ENCODE measurements at regions not wholly inside any gene's neighbourhood (a gene's known extent, or its start where the extent isn't known, plus 50 kb on each side); places are given as distances from the start of the nearest gene placed in this dataset.
"Not testable (repeated sequence)": the region's sequence is repeated elsewhere in the genome, so short reads cannot be mapped to it uniquely, and the experiment has no call there.

DNA sequence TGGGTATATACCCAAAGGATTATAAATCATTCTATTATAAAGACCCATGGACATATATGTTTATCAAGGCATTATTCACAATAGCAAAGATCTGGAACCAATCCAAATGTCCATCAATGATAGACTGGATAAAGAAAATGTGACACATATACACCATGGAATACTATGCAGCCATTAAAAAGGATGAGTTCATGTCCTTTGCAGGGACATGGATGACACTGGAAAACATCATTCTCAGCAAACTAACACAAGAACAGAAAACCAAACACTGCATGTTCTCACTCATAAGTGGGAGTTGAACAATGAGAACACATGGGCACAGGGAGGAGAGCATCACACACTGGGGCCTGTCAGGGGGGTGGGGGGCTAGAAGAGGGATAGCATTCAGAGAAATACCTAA is 136.9 kb upstream of the ST8SIA4 start:
- not testable (repeated sequence) for DNase-seq (ENCODE audit: low read depth)

DNA sequence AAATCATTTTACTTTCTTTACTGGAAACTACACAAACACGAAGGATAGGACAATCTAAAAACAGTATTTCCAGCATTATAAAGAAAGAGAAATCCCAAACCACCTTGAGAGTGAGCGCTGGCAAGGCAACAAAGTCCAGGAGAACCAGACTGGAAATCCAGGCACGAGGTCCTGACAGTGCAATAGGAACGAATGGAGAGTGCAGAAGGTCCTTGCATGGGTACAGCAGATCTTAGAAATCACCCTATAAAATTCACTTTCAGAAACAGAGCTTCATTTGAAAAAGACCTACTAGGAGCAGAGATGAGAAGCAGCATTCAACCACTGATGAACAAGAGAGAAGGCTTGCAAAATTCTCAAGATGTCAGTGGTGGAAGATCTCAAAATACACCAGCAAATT is 133.7 kb upstream of the ST8SIA4 start:
- no peak for DNase-seq (ENCODE audit: low read depth)

DNA sequence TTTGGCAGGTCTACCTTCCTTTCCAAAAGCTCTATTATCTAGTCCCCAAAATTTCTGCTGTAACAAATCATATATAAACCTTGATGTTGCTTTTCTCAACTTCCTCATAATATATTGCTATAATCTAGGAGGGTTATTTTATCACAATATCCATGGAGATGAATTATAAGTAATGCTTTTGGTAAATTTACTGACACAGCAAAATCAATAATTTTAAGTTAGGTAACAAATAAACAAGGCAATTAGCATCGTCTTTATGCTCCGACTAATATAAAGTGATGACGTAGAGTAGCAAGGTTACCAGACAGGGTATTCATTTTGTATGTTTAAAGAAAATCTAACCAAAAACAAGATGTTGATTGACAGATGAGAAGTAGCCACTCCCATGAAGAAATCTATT is 132.3 kb upstream of the ST8SIA4 start:
- no peak for DNase-seq (ENCODE audit: low read depth)

DNA sequence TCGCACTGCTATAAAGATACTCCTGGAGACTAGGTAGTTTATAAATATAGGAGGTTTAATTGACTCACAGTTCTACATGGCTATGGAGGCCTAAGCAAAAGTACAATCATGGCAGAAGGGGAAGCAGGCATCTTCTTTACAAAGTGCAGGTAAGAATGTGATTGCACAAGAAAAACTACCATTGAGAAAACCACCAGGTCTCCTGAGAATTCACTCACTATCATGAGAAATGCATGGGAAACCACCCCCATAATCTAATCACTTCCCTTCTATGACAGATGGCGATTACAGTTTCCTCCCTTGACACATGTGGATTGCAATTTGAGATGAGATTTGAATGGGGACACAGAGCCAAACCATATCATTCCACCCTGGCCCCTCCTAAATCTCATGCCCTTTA is 121.2 kb upstream of the ST8SIA4 start:
- DNase-seq (ENCODE audit: low read depth) = no peak

DNA sequence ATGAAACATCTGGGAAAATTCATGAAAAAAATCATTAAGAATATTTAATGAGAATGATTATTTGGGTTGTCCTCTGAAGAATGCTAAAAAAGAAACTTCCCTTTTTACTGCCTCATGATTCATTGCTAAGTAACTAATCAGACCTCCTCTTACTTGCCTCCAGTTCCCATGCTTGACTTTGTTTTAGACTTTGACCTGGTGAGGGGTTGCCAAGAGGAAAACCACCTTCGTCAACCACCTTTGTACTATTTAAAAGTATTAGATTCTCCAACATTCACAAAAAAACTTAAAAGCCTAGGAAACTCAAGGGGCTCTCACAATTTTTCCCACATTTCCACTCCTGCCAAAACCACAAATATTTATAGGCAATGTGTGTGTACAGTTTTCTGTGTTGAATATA is 115.2 kb upstream of the ST8SIA4 start:
- DNase-seq (ENCODE audit: low read depth) = no peak

DNA sequence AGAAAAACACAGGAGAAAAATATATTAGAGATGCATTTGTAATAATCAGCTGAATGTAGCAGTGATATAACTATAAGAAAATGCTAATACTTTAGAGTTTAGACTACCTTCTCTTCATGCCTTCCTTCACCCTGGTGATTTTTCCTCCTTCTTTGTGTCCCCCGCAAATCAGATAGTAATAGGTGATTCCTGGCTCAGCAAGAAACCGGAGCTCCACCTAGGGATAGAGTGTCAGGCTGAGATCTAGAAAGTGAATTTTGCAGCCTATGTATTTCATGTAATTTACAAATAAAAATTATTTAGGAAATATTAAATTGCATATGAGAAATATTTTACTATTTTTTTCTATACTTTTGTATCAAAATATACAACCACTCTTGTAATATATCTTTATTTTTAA is 109.8 kb upstream of the ST8SIA4 start:
- DNase-seq (ENCODE audit: low read depth) = no peak

DNA sequence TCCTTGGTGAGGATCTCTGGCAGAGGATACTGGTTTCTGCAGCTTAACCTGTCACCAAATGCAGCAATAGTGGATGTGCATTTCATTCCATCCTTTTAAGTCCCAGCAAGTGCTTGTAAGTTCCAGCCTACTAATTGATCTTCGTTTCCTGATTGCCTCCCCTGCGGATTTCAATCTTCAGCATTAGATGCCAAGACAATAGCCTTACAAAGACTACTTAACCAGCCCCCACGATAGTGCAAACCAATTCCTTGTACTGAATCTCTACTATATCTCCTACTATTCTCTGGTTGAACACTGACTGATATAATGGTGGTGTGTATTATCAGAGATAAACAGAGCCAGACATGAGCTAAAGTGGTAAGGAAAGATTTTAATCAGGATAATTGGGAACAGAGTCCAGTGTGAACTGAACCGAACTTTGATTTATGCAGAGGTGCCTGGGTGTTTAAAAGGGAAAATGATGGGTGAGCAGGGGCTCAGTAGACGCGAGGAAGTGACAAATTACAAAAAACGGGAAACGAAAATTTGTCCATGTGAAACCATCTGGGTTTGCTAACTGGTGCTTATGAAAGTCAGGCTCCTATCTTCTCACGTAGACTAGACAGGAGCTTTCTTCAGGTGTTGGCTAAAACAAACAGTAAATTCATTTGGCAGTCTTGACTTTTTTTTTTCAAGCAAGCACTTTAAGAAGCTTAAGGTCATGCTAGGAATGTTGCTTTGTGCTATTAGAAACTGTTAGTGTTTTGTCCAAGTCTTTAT is 106.9 kb upstream of the ST8SIA4 start:
- no peak for DNase-seq (ENCODE audit: low read depth)

DNA sequence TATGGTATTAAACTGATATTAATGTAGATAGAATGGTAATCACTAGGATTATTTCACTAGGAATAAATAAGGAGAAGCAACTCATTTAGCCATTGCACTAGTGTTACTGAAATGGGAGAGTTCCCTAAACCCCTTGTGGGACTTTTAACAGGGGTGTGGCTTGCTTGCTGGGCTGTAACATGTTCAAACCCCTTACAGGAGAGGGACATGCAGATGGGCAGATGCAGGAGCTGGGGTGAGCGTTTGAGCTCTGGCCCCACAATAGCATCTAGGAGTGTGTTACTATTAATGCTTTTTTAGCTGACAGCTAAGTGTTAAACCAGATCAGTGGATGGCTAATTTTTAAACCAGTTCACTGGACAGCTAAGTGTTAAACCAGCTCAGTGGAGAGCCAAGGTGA is 89.3 kb upstream of the ST8SIA4 start:
- no peak for DNase-seq (ENCODE audit: low read depth)

DNA sequence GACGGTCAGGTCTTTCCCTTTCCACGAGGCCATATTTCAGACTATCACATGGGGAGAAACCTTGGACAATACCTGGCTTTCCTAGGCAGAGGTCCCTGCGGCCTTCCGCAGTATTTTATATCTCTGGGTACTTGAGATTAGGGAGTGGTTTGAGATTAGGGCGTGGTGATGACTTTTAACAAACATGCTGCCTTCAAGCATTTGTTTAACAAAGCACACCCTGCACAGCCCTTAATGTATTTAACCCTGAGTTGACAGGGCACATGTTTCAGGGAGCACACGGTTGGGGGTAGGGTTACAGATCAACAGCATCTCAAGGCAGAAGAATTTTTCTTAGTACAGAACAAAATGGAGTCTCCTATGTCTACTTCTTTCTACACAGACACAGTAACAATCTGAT is 80.5 kb upstream of the ST8SIA4 start:
- DNase-seq (ENCODE audit: low read depth) = not testable (repeated sequence)

DNA sequence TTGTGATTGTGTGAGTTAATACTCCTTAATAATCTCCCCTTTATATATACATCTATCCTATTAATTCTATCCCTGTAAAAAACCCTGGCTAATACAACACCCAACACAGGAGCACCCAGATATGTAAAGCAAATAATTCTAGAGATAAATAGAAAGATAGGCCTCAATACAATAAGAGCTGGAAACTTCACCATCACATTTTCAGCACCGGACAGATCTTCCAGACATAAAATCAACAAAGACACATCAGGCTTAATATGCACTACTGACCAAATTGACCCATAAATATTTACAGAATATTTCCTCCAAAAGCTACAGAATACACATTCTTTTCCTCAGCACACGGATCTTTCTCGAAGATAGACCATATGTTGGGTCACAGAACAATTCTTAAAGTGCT is 71.0 kb upstream of the ST8SIA4 start:
- no peak for DNase-seq (ENCODE audit: low read depth)

DNA sequence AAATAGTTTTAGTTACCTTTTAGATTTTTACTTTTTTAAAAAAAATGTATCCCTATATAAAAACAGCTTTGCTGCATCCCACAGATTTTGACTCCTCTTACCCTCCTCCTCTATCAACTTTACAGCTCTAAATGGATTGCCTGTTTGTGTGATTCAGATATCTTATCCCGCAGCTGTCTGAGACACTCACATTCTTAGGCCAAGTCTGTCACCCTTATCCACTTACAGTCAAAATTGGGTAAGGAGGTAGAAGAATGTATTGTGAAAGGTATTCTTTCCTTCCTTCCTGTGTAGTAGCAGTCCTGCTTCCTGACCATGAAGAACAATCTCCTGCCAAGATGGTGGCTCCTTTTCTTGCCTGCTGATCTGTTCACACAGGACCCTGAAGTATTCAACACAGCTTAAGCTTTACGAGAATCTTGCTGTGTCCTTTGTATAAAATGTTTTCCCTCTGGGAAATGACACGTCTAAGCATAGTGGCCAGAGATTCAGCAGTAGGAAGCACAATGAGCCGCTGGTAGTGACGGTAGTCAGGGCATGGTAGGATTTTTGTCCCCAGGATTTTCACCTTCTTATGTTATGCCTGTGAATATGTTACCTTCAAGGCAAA is 67.7 kb upstream of the ST8SIA4 start:
- no peak for DNase-seq (ENCODE audit: low read depth)

DNA sequence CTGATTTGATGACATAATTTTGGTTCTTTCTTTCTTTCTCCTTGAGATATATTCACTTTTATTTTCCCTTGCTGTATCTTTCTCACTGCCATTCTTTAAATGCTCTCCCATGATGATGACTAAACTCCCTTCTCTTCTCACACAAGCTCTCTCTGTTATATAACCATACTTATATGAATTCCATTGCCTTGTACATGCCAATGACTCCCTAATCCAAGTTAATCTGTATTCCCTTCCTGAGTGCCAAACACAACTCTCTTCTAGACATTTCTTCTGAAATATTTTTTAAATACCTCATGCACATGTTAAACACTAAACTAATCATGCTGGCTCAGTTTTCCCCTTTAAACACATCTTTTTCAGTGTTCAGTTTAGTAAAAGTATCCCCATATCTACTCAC is 62.2 kb upstream of the ST8SIA4 start:
- DNase-seq (ENCODE audit: low read depth) = no peak
